ENCODE measurements at regions not wholly inside any gene's neighbourhood (a gene's known extent, or its start where the extent isn't known, plus 50 kb on each side); places are given as distances from the start of the nearest gene placed in this dataset.

GRCh38 chr4:38347251-38347650 lies 316.7 kb upstream of the KLF3 start:
- Histone ChIP-seq H3K4me3 (ENCODE audit: low read depth, low read length) (no peak overlapping the region), H3K36me3 (no peaks in the 10 kb centered on the region), H3K27me3 (no peaks in the 10 kb centered on the region), H3K9me3 (no peaks in the 10 kb centered on the region), H3K4me1 (no peaks in the 10 kb centered on the region)
- TF ChIP-seq, protein P1, sequence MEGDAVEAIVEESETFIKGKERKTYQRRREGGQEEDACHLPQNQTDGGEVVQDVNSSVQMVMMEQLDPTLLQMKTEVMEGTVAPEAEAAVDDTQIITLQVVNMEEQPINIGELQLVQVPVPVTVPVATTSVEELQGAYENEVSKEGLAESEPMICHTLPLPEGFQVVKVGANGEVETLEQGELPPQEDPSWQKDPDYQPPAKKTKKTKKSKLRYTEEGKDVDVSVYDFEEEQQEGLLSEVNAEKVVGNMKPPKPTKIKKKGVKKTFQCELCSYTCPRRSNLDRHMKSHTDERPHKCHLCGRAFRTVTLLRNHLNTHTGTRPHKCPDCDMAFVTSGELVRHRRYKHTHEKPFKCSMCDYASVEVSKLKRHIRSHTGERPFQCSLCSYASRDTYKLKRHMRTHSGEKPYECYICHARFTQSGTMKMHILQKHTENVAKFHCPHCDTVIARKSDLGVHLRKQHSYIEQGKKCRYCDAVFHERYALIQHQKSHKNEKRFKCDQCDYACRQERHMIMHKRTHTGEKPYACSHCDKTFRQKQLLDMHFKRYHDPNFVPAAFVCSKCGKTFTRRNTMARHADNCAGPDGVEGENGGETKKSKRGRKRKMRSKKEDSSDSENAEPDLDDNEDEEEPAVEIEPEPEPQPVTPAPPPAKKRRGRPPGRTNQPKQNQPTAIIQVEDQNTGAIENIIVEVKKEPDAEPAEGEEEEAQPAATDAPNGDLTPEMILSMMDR (IDR thresholded peaks at IDR 0.05; ENCODE audit: low read depth, low read length): no peak
- no peak for DNase-seq

DNA sequence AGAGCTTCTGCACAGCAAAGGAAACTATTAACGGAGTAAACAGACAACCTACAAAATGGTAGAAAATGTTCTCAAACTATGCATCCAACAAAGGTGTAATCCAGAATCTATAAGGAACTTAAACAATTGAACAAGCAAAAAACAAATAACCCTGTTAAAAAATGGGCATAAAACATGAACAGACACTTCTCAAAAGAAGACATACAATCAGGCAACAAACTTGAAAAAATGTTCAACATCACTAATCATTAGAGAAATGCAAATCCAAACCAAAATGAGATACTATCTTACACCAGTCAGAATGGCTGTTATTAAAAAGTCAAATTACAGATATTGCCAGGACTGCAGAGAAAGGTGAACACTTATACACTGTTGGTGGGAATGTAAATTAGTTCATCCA lies 309.6 kb upstream of the KLF3 start:
- DNase-seq: no peak
- Histone ChIP-seq H3K4me3 (ENCODE audit: low read depth, low read length) (no peak overlapping the region), H3K36me3 (no peaks in the 10 kb centered on the region), H3K9me3 (no peaks in the 10 kb centered on the region), H3K27me3 (no peaks in the 10 kb centered on the region), H3K4me1 (no peaks in the 10 kb centered on the region)
- TF ChIP-seq, protein P1 (IDR thresholded peaks at IDR 0.05; ENCODE audit: low read depth, low read length): no peak

DNA sequence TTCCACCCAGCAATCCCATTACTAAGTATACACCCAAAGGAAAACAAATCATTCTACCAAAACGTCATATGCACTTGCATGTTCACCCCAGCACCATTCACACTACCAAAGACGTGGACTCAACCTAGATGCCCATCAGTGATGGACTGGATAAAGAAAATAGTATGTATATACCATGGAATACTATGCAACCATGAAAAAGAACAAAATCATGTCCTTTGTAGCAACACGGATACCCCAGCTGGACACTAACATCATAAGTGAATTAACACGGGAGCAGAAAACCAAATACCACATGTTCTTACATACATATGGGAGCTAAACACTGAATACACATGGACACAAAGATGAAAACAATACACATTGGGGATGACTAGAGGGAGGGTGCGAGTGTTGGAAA lies 309.1 kb upstream of the KLF3 start:
- Histone ChIP-seq H3K4me1 (no peaks in the 10 kb centered on the region), H3K36me3 (no peaks in the 10 kb centered on the region), H3K4me3 (ENCODE audit: low read depth, low read length) (no peak overlapping the region), H3K9me3 (no peaks in the 10 kb centered on the region), H3K27me3 (no peaks in the 10 kb centered on the region)
- DNase-seq: no peak
- TF ChIP-seq, protein P1 (IDR thresholded peaks at IDR 0.05; ENCODE audit: low read depth, low read length): no peak

DNA sequence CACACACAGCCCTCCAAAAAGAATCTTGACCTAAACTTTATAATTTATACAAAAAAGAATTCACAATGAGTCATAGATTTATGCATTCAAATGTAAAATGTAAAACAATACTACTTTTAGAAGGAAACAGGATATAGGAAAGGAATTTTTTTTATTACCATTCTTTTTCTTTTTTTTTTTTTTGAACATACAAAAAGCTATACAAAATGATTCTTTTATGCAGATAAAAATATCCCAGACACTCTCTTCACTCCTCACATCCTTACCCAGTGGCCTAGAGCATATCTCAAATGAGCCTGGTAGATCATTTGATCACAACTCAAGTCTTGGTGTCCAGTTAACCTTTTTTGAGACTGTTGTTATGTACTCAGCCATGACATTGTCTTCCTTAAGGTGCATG lies 307.3 kb upstream of the KLF3 start:
- TF ChIP-seq, protein P1 (IDR thresholded peaks at IDR 0.05; ENCODE audit: low read depth, low read length): no peak
- no peaks in the 10 kb centered on the region for H3K9me3 ChIP-seq
- H3K36me3 ChIP-seq: no peaks in the 10 kb centered on the region
- no peaks in the 10 kb centered on the region for H3K27me3 ChIP-seq
- DNase-seq: no peak
- no peaks in the 10 kb centered on the region for H3K4me1 ChIP-seq
- no peak overlapping the region for H3K4me3 ChIP-seq (ENCODE audit: low read depth, low read length)

DNA sequence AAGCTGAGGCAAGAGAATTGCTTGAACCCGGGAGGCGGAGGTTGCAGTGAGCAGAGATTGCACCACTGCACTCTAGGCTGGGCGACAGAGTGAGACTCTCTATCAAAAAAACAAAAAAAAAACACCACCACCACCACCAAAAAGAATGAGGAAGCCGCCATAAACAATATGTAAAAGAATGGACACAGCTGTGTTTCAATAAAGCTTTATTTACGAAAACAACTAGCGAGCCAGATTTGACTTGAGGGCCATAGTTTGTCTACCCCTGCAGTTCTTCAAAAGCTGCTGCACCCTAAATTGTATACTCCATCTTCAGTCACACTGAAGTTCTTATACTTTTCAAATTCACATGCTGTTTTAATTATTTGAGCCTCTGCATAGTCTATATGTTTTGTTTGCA lies 306.5 kb upstream of the KLF3 start:
- Histone ChIP-seq H3K27me3 (no peaks in the 10 kb centered on the region), H3K4me1 (no peaks in the 10 kb centered on the region), H3K4me3 (ENCODE audit: low read depth, low read length) (no peak overlapping the region), H3K9me3 (no peaks in the 10 kb centered on the region), H3K36me3 (no peaks in the 10 kb centered on the region)
- no peak for DNase-seq
- TF ChIP-seq, protein P1 (IDR thresholded peaks at IDR 0.05; ENCODE audit: low read depth, low read length): no peak

GRCh38 chr4:38359113-38359512 lies 304.9 kb upstream of the KLF3 start:
- no peak for DNase-seq
- peaks cover 11% of the 10 kb centered on the region for H3K4me1 ChIP-seq
- H3K9me3 ChIP-seq: no peaks in the 10 kb centered on the region; the same call in 1 of the 2 replicates
- H3K27me3 ChIP-seq: no peaks in the 10 kb centered on the region
- no peaks in the 10 kb centered on the region for H3K36me3 ChIP-seq
- no peak overlapping the region for H3K4me3 ChIP-seq (ENCODE audit: low read depth, low read length)
- TF ChIP-seq, protein P1 (IDR thresholded peaks at IDR 0.05; ENCODE audit: low read depth, low read length): no peak
